SK-N-SH treated with all-trans-retinoic acid at 6 μM for 48 hours (cell line): ENCODE measurements at regions not wholly inside any gene's neighbourhood (a gene's known extent, or its start where the extent isn't known, plus 50 kb on each side); places are given as distances from the start of the nearest gene placed in this dataset.

Experiments used
- ATAC-seq: fragments of 200-7000 bp; cut with Tn5 transposase; 3 replicates; pipeline ENCODE4 v1.9.1; 2020; ENCODE audit warnings: mild to moderate bottlenecking, moderate library complexity
- ARNTL ChIP-seq: fragments of 450-650 bp; formaldehyde crosslinking; IDR thresholded peaks from 2 replicates; pipeline ENCODE4 v1.5.0; 2020; ENCODE audit warnings: low read depth, mild to moderate bottlenecking, moderate library complexity, borderline replicate concordance
- BACH2 ChIP-seq: fragments of 250-450 bp; sonication (Bioruptor Pico); IDR thresholded peaks from 2 replicates; pipeline ENCODE4 v1.9.0; 2021; ENCODE audit warnings: mild to moderate bottlenecking, borderline replicate concordance
- CSDC2 ChIP-seq: fragments of 250-450 bp; sonication (Bioruptor Pico); IDR thresholded peaks from 2 replicates; pipeline ENCODE4 v1.5.0; 2020; ENCODE audit warnings: mild to moderate bottlenecking, moderate library complexity
- ESRRG ChIP-seq: fragments of 250-450 bp; sonication (Bioruptor Pico); IDR thresholded peaks from 2 replicates; pipeline ENCODE4 v1.6.1; 2021; ENCODE audit warnings: mild to moderate bottlenecking
- GLIS3 ChIP-seq: fragments of 250-450 bp; sonication (Bioruptor Pico); IDR thresholded peaks from 2 replicates; pipeline ENCODE4 v1.5.0; 2020; ENCODE audit warnings: mild to moderate bottlenecking, moderate library complexity
- ISL1 ChIP-seq: fragments of 250-450 bp; sonication (Bioruptor Pico); IDR thresholded peaks from 2 replicates; pipeline ENCODE4 v2.1.2; 2022; ENCODE audit warnings: mild to moderate bottlenecking, moderate library complexity
- OSR1 ChIP-seq: fragments of 250-450 bp; sonication (Bioruptor Pico); IDR thresholded peaks from 2 replicates; pipeline ENCODE4 v1.8.0; 2022; ENCODE audit warnings: moderate library complexity, mild to moderate bottlenecking, inconsistent platforms
- RARB ChIP-seq: fragments of 250-450 bp; sonication (Bioruptor Pico); IDR thresholded peaks from 2 replicates; pipeline ENCODE4 v1.8.0; 2021; ENCODE audit warnings: mild to moderate bottlenecking, moderate library complexity
- SNAI2 ChIP-seq: fragments of 250-450 bp; sonication (Bioruptor Pico); IDR thresholded peaks from 2 replicates; pipeline ENCODE4 v1.5.0; 2020; ENCODE audit warnings: mild to moderate bottlenecking, moderate library complexity
- TCF4 ChIP-seq: fragments of 250-450 bp; sonication (Bioruptor Pico); IDR thresholded peaks from 2 replicates; pipeline ENCODE4 v1.8.0; 2021; ENCODE audit warnings: mild to moderate bottlenecking, moderate library complexity, borderline replicate concordance
- ZC3H10 ChIP-seq: fragments of 250-450 bp; sonication (Bioruptor Pico); IDR thresholded peaks from 2 replicates; pipeline ENCODE4 v1.5.1; 2021; ENCODE audit warnings: mild to moderate bottlenecking, moderate library complexity
- ZFP3 ChIP-seq: fragments of 250-450 bp; sonication (Bioruptor Pico); IDR thresholded peaks from 2 replicates; pipeline ENCODE4 v1.5.0; 2020; ENCODE audit warnings: mild to moderate bottlenecking, moderate library complexity
- ZFP30 ChIP-seq: fragments of 450-650 bp; formaldehyde crosslinking; IDR thresholded peaks from 2 replicates; pipeline ENCODE4 v1.5.0; 2022; ENCODE audit warnings: mild to moderate bottlenecking, moderate library complexity
- ZNF565 ChIP-seq: fragments of 450-650 bp; formaldehyde crosslinking; conservative IDR thresholded peaks from 2 replicates; pipeline ENCODE4 v1.5.0; 2020; ENCODE audit warnings: low read depth, mild to moderate bottlenecking, moderate library complexity
- ZNF70 ChIP-seq: fragments of 450-650 bp; formaldehyde crosslinking; IDR thresholded peaks from 2 replicates; pipeline ENCODE4 v1.5.0; 2020; ENCODE audit warnings: mild to moderate bottlenecking, moderate library complexity
- ZNF8 ChIP-seq: fragments of 450-650 bp; formaldehyde crosslinking; IDR thresholded peaks from 2 replicates; pipeline ENCODE4 v1.5.0; 2020; ENCODE audit warnings: mild to moderate bottlenecking, moderate library complexity
- TF ChIP-seq, protein P1 (sequence below): fragments of 250-450 bp; sonication (Bioruptor Pico); IDR thresholded peaks from 2 replicates; pipeline ENCODE4 v1.5.1; 2020; ENCODE audit warnings: low read depth, mild to moderate bottlenecking, moderate library complexity
- TF ChIP-seq, protein P2 (sequence below): fragments of 250-450 bp; sonication (Bioruptor Pico); IDR thresholded peaks from 2 replicates; pipeline ENCODE4 v1.8.0; 2021; ENCODE audit warnings: low read depth, mild to moderate bottlenecking, moderate library complexity, borderline replicate concordance
- TF ChIP-seq, protein P3 (sequence below): fragments of 250-450 bp; sonication (Bioruptor Pico); IDR thresholded peaks from 2 replicates; pipeline ENCODE4 v1.5.0; 2020; ENCODE audit warnings: mild to moderate bottlenecking, moderate library complexity
- TF ChIP-seq, protein P4 (sequence below): fragments of 250-450 bp; sonication (Bioruptor Pico); IDR thresholded peaks from 2 replicates; pipeline ENCODE4 v1.8.0; 2020; ENCODE audit warnings: mild to moderate bottlenecking, moderate library complexity, borderline replicate concordance

DNA sequence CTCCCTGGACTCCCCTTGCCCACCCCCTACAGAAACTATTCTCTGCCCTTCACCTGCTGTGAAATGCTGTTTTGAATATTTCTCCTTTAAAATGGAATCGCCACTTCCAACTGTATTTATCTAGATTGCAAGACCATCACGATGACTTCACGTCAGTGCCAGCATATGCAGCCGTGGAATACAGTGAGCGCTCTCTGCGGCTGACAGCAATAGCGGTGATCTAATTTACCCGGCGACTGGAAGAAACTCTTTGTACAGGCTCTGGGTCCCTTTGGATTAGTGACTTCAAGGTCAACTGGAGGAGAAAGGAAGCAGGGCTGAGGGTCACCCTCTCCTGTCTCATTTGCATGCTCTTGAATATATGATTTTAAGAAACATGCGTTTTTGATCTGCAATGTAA is 192.0 kb downstream of the IRX1 start:
- no peak for ATAC-seq

DNA sequence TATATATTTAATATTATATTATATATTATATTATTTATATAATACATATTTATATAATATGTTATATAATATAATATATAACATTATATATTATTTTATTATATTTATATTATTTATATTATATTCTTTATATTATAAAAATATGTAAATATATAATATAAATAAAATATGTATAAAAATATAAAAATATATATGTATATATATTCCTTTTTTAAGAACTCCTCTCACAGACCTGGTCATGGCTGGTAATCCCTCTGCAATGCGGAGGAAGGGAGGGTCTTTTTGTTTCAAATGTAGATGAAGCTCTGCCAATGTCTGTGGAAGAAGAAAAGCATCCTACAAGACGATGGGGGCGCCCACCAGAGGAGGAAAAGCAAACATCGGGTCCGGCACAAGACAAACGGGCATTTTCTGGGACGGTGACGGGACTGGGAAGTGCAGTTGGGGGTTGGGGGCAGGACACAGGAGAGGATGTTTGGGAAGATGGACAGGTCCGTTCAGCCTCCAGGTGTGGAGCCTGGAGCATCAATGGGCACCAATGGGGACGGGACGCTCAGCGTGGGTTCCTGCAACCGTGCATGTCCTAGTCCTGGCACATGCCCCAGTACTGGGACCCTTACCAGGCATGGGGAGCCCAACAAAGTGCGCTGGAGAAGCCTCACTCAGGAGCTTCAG is 194.0 kb downstream of the IRX1 start:
- TF ChIP-seq RARB (CRISPR knock-in tag) (no peak), ZFP3 (CRISPR knock-in tag) (no peak), ZNF565 (CRISPR knock-in tag) (no peak), ESRRG (CRISPR knock-in tag) (no peak), ISL1 (CRISPR knock-in tag) (no peak), ZNF70 (CRISPR knock-in tag) (no peak), CSDC2 (no peak), TCF4 (CRISPR knock-in tag) (no peak), ZC3H10 (CRISPR knock-in tag) (no peak), OSR1 (CRISPR knock-in tag) (no peak), SNAI2 (CRISPR knock-in tag) (no peak), ARNTL (CRISPR knock-in tag) (no peak), GLIS3 (CRISPR knock-in tag) (no peak)
- TF ChIP-seq, protein P1, sequence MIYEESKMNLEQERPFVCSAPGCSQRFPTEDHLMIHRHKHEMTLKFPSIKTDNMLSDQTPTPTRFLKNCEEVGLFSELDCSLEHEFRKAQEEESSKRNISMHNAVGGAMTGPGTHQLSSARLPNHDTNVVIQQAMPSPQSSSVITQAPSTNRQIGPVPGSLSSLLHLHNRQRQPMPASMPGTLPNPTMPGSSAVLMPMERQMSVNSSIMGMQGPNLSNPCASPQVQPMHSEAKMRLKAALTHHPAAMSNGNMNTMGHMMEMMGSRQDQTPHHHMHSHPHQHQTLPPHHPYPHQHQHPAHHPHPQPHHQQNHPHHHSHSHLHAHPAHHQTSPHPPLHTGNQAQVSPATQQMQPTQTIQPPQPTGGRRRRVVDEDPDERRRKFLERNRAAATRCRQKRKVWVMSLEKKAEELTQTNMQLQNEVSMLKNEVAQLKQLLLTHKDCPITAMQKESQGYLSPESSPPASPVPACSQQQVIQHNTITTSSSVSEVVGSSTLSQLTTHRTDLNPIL = no peak
- TF ChIP-seq, protein P2, sequence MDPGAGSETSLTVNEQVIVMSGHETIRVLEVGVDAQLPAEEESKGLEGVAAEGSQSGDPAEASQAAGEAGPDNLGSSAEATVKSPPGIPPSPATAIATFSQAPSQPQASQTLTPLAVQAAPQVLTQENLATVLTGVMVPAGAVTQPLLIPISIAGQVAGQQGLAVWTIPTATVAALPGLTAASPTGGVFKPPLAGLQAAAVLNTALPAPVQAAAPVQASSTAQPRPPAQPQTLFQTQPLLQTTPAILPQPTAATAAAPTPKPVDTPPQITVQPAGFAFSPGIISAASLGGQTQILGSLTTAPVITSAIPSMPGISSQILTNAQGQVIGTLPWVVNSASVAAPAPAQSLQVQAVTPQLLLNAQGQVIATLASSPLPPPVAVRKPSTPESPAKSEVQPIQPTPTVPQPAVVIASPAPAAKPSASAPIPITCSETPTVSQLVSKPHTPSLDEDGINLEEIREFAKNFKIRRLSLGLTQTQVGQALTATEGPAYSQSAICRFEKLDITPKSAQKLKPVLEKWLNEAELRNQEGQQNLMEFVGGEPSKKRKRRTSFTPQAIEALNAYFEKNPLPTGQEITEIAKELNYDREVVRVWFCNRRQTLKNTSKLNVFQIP (CRISPR knock-in tag) = no peak
- TF ChIP-seq, protein P3, sequence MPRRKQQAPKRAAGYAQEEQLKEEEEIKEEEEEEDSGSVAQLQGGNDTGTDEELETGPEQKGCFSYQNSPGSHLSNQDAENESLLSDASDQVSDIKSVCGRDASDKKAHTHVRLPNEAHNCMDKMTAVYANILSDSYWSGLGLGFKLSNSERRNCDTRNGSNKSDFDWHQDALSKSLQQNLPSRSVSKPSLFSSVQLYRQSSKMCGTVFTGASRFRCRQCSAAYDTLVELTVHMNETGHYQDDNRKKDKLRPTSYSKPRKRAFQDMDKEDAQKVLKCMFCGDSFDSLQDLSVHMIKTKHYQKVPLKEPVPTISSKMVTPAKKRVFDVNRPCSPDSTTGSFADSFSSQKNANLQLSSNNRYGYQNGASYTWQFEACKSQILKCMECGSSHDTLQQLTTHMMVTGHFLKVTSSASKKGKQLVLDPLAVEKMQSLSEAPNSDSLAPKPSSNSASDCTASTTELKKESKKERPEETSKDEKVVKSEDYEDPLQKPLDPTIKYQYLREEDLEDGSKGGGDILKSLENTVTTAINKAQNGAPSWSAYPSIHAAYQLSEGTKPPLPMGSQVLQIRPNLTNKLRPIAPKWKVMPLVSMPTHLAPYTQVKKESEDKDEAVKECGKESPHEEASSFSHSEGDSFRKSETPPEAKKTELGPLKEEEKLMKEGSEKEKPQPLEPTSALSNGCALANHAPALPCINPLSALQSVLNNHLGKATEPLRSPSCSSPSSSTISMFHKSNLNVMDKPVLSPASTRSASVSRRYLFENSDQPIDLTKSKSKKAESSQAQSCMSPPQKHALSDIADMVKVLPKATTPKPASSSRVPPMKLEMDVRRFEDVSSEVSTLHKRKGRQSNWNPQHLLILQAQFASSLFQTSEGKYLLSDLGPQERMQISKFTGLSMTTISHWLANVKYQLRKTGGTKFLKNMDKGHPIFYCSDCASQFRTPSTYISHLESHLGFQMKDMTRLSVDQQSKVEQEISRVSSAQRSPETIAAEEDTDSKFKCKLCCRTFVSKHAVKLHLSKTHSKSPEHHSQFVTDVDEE (CRISPR knock-in tag) = no peak
- TF ChIP-seq, protein P4, sequence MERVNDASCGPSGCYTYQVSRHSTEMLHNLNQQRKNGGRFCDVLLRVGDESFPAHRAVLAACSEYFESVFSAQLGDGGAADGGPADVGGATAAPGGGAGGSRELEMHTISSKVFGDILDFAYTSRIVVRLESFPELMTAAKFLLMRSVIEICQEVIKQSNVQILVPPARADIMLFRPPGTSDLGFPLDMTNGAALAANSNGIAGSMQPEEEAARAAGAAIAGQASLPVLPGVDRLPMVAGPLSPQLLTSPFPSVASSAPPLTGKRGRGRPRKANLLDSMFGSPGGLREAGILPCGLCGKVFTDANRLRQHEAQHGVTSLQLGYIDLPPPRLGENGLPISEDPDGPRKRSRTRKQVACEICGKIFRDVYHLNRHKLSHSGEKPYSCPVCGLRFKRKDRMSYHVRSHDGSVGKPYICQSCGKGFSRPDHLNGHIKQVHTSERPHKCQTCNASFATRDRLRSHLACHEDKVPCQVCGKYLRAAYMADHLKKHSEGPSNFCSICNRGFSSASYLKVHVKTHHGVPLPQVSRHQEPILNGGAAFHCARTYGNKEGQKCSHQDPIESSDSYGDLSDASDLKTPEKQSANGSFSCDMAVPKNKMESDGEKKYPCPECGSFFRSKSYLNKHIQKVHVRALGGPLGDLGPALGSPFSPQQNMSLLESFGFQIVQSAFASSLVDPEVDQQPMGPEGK (CRISPR knock-in tag) = no peak
- TF ChIP-seq, all 23 proteins: peak for 0
- no peak for ATAC-seq

More for the DNA sequence above, 192.0 kb downstream of the IRX1 start:
- TF ChIP-seq ZNF8 (CRISPR knock-in tag) = no peak
- no peak for TF ChIP-seq ZFP3 (CRISPR knock-in tag)

DNA sequence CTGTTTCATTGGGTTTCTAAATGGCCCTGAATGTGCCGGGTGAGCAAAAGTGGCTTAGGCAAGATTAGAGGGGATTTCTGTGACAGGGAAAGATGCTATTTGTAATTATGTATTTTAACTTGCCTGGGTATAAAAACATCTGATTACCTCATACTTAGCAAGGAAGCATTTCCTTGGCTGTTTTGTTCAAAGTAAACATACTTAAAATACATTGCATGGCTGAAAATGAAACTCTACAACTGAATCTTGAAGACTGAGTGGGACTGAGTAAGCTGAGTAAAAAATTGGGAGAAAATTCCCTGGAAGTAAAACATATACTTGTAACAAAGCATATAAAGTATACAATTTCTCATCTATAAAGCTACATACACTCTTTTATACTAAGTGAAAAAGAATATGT is 197.5 kb downstream of the IRX1 start:
- no peak for ATAC-seq
- TF ChIP-seq, protein P2 (CRISPR knock-in tag) = no peak
- TF ChIP-seq, protein P1 = no peak
- TF ChIP-seq ISL1 (CRISPR knock-in tag) = no peak
- TF ChIP-seq BACH2 = no peak
- TF ChIP-seq ARNTL (CRISPR knock-in tag) = no peak
- TF ChIP-seq ZNF8 (CRISPR knock-in tag) = no peak
- no peak for TF ChIP-seq OSR1 (CRISPR knock-in tag)
- no peak for TF ChIP-seq GLIS3 (CRISPR knock-in tag)
- TF ChIP-seq ZFP30 (CRISPR knock-in tag) = no peak
- TF ChIP-seq, protein P3 (CRISPR knock-in tag) = no peak
- TF ChIP-seq ZNF70 (CRISPR knock-in tag) = no peak
- no peak for TF ChIP-seq CSDC2
